Superior temporal gyrus (tissue), 1 donor: ENCODE measurements at regions not wholly inside any gene's neighbourhood (a gene's known extent, or its start where the extent isn't known, plus 50 kb on each side); places are given as distances from the start of the nearest gene placed in this dataset.
A peak's percentile ranks its signal among the peaks of the same experiment; 100 is the strongest.

Experiments
- DNase-seq: peaks from one replicate; pipeline ENCODE4 v3.0.0-alpha.2; 2016; ENCODE audit errors: extremely low spot score

GRCh38 chr10:128998101-128998805 lies 468.8 kb upstream of the MGMT start:
- DNase-seq: no peak

GRCh38 chr10:129004398-129004797 lies 462.6 kb upstream of the MGMT start:
- no peak for DNase-seq

- DNase-seq: no peak
Measured at GRCh38 chr10:129005080-129005479, 462.0 kb upstream of the MGMT start.

- no peak for DNase-seq
Measured at GRCh38 chr10:129005804-129006203, 461.2 kb upstream of the MGMT start.

- no peak for DNase-seq
Measured at GRCh38 chr10:129018511-129018910, 448.5 kb upstream of the MGMT start.

GRCh38 chr10:129020651-129021330 lies 446.2 kb upstream of the MGMT start:
- no peak for DNase-seq

GRCh38 chr10:129021594-129022304 lies 445.3 kb upstream of the MGMT start:
- DNase-seq: no peak

GRCh38 chr10:129023082-129023481 lies 444.0 kb upstream of the MGMT start:
- peak; percentile 13 for DNase-seq

GRCh38 chr10:129024046-129024445 lies 443.0 kb upstream of the MGMT start:
- no peak for DNase-seq

GRCh38 chr10:129025787-129026186 lies 441.3 kb upstream of the MGMT start:
- DNase-seq: no peak

- no peak for DNase-seq
Measured at GRCh38 chr10:129027906-129028305, 439.1 kb upstream of the MGMT start.

GRCh38 chr10:129028451-129028850 lies 438.6 kb upstream of the MGMT start:
- no peak for DNase-seq

GRCh38 chr10:129029051-129029450 lies 438.0 kb upstream of the MGMT start:
- no peak for DNase-seq

GRCh38 chr10:129029851-129030602 lies 437.0 kb upstream of the MGMT start:
- no peak for DNase-seq

GRCh38 chr10:129030603-129030895 lies 436.5 kb upstream of the MGMT start:
- DNase-seq: no peak

GRCh38 chr10:129030996-129031843 lies 435.8 kb upstream of the MGMT start:
- peak; percentile 54 for DNase-seq

GRCh38 chr10:129031844-129032150 lies 435.2 kb upstream of the MGMT start:
- DNase-seq: no peak

- no peak for DNase-seq
Measured at GRCh38 chr10:129032372-129033313, 434.4 kb upstream of the MGMT start.

- DNase-seq: no peak
Measured at GRCh38 chr10:129033340-129033739, 433.7 kb upstream of the MGMT start.

GRCh38 chr10:129033790-129034272 lies 433.2 kb upstream of the MGMT start:
- DNase-seq: no peak
